CD14-positive monocyte (primary cell): ENCODE measurements at regions not wholly inside any gene's neighbourhood (a gene's known extent, or its start where the extent isn't known, plus 50 kb on each side); places are given as distances from the start of the nearest gene placed in this dataset.

Experiments used
- DNase-seq, 3 donors: peaks; one replicate each; pipeline ENCODE4 v3.0.0-alpha.2; 2011 to 2022
- H2AFZ ChIP-seq: 2 replicates; pipeline ENCODE4 v1.6.0; 2012; ENCODE audit warnings: mild to moderate bottlenecking, low read depth, low read length, inconsistent platforms; ENCODE audit not compliant: insufficient read depth, poor library complexity, severe bottlenecking
- H3K27ac ChIP-seq, 2 donors: 1 replicate in 1 of 2; 2 replicates in 1 of 2; pipeline ENCODE4 v1.5.1; 2012 to 2013; ENCODE audit warnings: low read length in 2 of 2, control low read depth in 1 of 2, inconsistent platforms in 1 of 2, low read depth in 1 of 2, mild to moderate bottlenecking in 1 of 2
- H3K27me3 ChIP-seq, 2 donors: one replicate each; pipeline versions ENCODE4 v1.6.0 to v1.6.1; 2011 to 2013; ENCODE audit warnings: low read length in 2 of 2; ENCODE audit not compliant: control insufficient read depth in 2 of 2, insufficient read depth in 2 of 2
- H3K36me3 ChIP-seq, 2 donors: replicated peaks in 1 of 2; 1 replicate in 1 of 2; 2 replicates in 1 of 2; pipeline versions ENCODE4 v1.5.1 to v1.6.1; 2012 to 2013; ENCODE audit warnings: low read length in 2 of 2, control low read depth in 1 of 2, inconsistent platforms in 1 of 2, mild to moderate bottlenecking in 1 of 2; ENCODE audit not compliant: insufficient read depth in 2 of 2, control insufficient read depth in 1 of 2
- H3K4me1 ChIP-seq, 2 donors: 1 replicate in 1 of 2; 2 replicates in 1 of 2; pipeline versions ENCODE4 v1.5.1 to v1.6.1; 2012 to 2013; ENCODE audit warnings: low read length in 2 of 2, control low read depth in 1 of 2, inconsistent platforms in 1 of 2, mild to moderate bottlenecking in 1 of 2, moderate library complexity in 1 of 2; ENCODE audit not compliant: insufficient read depth in 2 of 2, control insufficient read depth in 1 of 2
- H3K4me2 ChIP-seq: replicated peaks from 2 replicates; pipeline ENCODE3; 2012; ENCODE audit warnings: low read length, moderate library complexity, mild to moderate bottlenecking; ENCODE audit not compliant: poor library complexity, severe bottlenecking; ENCODE audit errors: extremely low read depth
- H3K4me3 ChIP-seq, 3 experiments: fragments of 200-600 bp in 1 of 3; sonication (generic) in 1 of 3; replicated peaks in 1 of 3; 1 replicate in 2 of 3; 2 replicates in 1 of 3; pipeline ENCODE4 v1.5.1; 2011 to 2013; ENCODE audit warnings: low read length in 3 of 3, mild to moderate bottlenecking in 3 of 3, control low read depth in 2 of 3, low read depth in 2 of 3, inconsistent platforms in 1 of 3, moderate library complexity in 1 of 3
- H3K79me2 ChIP-seq: 2 replicates; pipeline ENCODE4 v1.6.0; 2012; ENCODE audit warnings: mild to moderate bottlenecking, control low read depth, inconsistent platforms, low read length, moderate library complexity; ENCODE audit not compliant: insufficient read depth
- H3K9ac ChIP-seq: 2 replicates; pipeline ENCODE4 v1.6.0; 2017; ENCODE audit warnings: low read length, mild to moderate bottlenecking; ENCODE audit not compliant: insufficient read depth, poor library complexity, severe bottlenecking
- H3K9me3 ChIP-seq, 2 donors: replicated peaks in 1 of 2; 1 replicate in 1 of 2; 2 replicates in 1 of 2; pipeline versions ENCODE4 v1.5.1 to v1.6.1; 2012 to 2013; ENCODE audit warnings: low read length in 2 of 2, control low read depth in 1 of 2; ENCODE audit not compliant: control insufficient read depth in 1 of 2, insufficient read depth in 1 of 2
- H4K20me1 ChIP-seq: 2 replicates; pipeline ENCODE4 v1.6.0; 2012; ENCODE audit warnings: mild to moderate bottlenecking, low read length, control low read depth, moderate library complexity; ENCODE audit not compliant: insufficient read depth
- H3K27ac Mint-ChIP-seq, 7 donors: one replicate each; pipeline ENCODE4 v1.8.0; 2020; ENCODE audit warnings: mild to moderate bottlenecking in 7 of 7, mixed read lengths in 7 of 7, moderate library complexity in 6 of 7, inconsistent platforms in 2 of 7
- H3K27me3 Mint-ChIP-seq, 3 donors: one replicate each; pipeline ENCODE4 v1.8.0; 2021 to 2022; ENCODE audit warnings: low read depth in 3 of 3, mild to moderate bottlenecking in 3 of 3, mixed read lengths in 3 of 3, moderate library complexity in 3 of 3, inconsistent platforms in 1 of 3
- H3K36me3 Mint-ChIP-seq, 2 donors: one replicate each; pipeline ENCODE4 v1.8.0; 2020; ENCODE audit warnings: mixed read lengths in 2 of 2, inconsistent platforms in 1 of 2, mild to moderate bottlenecking in 1 of 2
- H3K4me1 Mint-ChIP-seq: one replicate; pipeline ENCODE4 v1.8.0; 2020; ENCODE audit warnings: mild to moderate bottlenecking, mixed read lengths
- H3K4me3 Mint-ChIP-seq, 2 donors: one replicate each; pipeline ENCODE4 v1.8.0; 2020; ENCODE audit warnings: mild to moderate bottlenecking in 2 of 2, mixed read lengths in 2 of 2, moderate library complexity in 1 of 2
- H3K9me3 Mint-ChIP-seq, 7 donors: one replicate each; pipeline ENCODE4 v1.8.0; 2020 to 2022; ENCODE audit warnings: mixed read lengths in 7 of 7, mild to moderate bottlenecking in 6 of 7, moderate library complexity in 6 of 7, inconsistent platforms in 2 of 7
- CTCF ChIP-seq: fragments of 200-600 bp; IDR thresholded peaks from one replicate; pipeline ENCODE4 v1.8.0; 2022; ENCODE audit warnings: antibody characterized with exemption, mild to moderate bottlenecking
- WGBS: methylation state at CpG from one replicate; pipeline ENCODE4 v1.1.5; 2013; ENCODE audit warnings: missing lambda C conversion rate; ENCODE audit not compliant: insufficient coverage; 5-methylcytosine and 5-hydroxymethylcytosine counted together
- intact Hi-C, 2 donors: fragments of 100-400 bp; cut with micrococcal nuclease; formaldehyde crosslinking; loops; one replicate each; pipeline versions ENCODE4 v1.15.0 to v1.15.1; 2023

- Histone ChIP-seq H3K4me2 (no peak overlapping the region), H3K9me3 (no peaks in the 10 kb centered on the region), H3K27me3 (no peaks in the 10 kb centered on the region), H3K27ac (no peak overlapping the region), H3K36me3 (no peaks in the 10 kb centered on the region), H3K79me2 (no peaks in the 10 kb centered on the region), H2AFZ (no peak overlapping the region), H3K4me3 (no peak overlapping the region), H4K20me1 (no peaks in the 10 kb centered on the region), H3K4me1 (no peaks in the 10 kb centered on the region), H3K9ac (no peak overlapping the region)
- intact Hi-C loops: no loop called here
- Mint-ChIP-seq H3K27me3 (peaks cover 0 to 5% (median 2%) of the 10 kb centered on the region in 3 donors), H3K4me3 (no peak overlapping the region), H3K9me3 (peaks cover 0 to 12% (median 5%) of the 10 kb centered on the region in 7 donors), H3K4me1 (no peaks in the 10 kb centered on the region), H3K36me3 (no peaks in the 10 kb centered on the region), H3K27ac (no peak overlapping the region)
- DNase-seq: no peak
- no peak for TF ChIP-seq CTCF
- 89% methylated on average over 2 of the region's 6 CpGs for WGBS
Measured at GRCh38 chr15:26007151-26007550, 144.0 kb upstream of the ATP10A start.

- H3K4me3 Mint-ChIP-seq: no peak overlapping the region
- H3K9me3 Mint-ChIP-seq: peaks cover 2 to 24% (median 6%) of the 10 kb centered on the region in 7 donors
- no peaks in the 10 kb centered on the region for H3K27me3 ChIP-seq
- intact Hi-C loops: no loop called here
- H3K4me2 ChIP-seq: no peak overlapping the region
- H3K9ac ChIP-seq: no peak overlapping the region
- H3K79me2 ChIP-seq: no peaks in the 10 kb centered on the region
- no peak overlapping the region for H3K4me3 ChIP-seq
- no peaks in the 10 kb centered on the region for H4K20me1 ChIP-seq
- H3K36me3 Mint-ChIP-seq: no peaks in the 10 kb centered on the region
- no peaks in the 10 kb centered on the region for H3K4me1 ChIP-seq
- WGBS: 97% methylated on average over 6 of the region's 9 CpGs
- peaks cover 0 to 7% (median 0%) of the 10 kb centered on the region in 3 donors for H3K27me3 Mint-ChIP-seq
- H3K9me3 ChIP-seq: peaks cover 0 to 5% of the 10 kb centered on the region in 2 donors
- no peak overlapping the region for H3K27ac ChIP-seq
- DNase-seq: no peak
- no peaks in the 10 kb centered on the region for H3K36me3 ChIP-seq
- no peak overlapping the region for H2AFZ ChIP-seq
- no peak overlapping the region for H3K27ac Mint-ChIP-seq
- no peak for TF ChIP-seq CTCF
- no peaks in the 10 kb centered on the region for H3K4me1 Mint-ChIP-seq
Measured at GRCh38 chr15:26001201-26001600, 138.1 kb upstream of the ATP10A start.
